GM21576 (cell line): ENCODE measurements at regions not wholly inside any gene's neighbourhood (a gene's known extent, or its start where the extent isn't known, plus 50 kb on each side); places are given as distances from the start of the nearest gene placed in this dataset.
"Not testable (repeated sequence)": the region's sequence is repeated elsewhere in the genome, so short reads cannot be mapped to it uniquely, and the experiment has no call there.

ENCODE experiments used
- ATAC-seq: cut with Tn5 transposase; IDR thresholded peaks from one replicate; pipeline ENCODE4 v1.9.1; 2021; ENCODE audit warnings: mild to moderate bottlenecking, moderate library complexity; ENCODE audit not compliant: unreplicated experiment

GRCh38 chr2:90360731-90361035 lies 1669.2 kb downstream of the RPIA start:
- not testable (repeated sequence) for ATAC-seq
